ENCODE measurements at regions not wholly inside any gene's neighbourhood (a gene's known extent, or its start where the extent isn't known, plus 50 kb on each side); places are given as distances from the start of the nearest gene placed in this dataset.
"Not testable (repeated sequence)": the region's sequence is repeated elsewhere in the genome, so short reads cannot be mapped to it uniquely, and the experiment has no call there.

GRCh38 chr3:21960033-21960432 is 209.0 kb upstream of the ZNF385D start:
- Mint-ChIP-seq H3K27ac (no peak overlapping the region), H3K36me3 (ENCODE audit: low read depth) (no peaks in the 10 kb centered on the region), H3K27me3 (no peaks in the 10 kb centered on the region), H3K4me3 (no peak overlapping the region), H3K4me1 (no peaks in the 10 kb centered on the region), H3K9me3 (no peaks in the 10 kb centered on the region)
- no peak for DNase-seq
- ChIA-PET POLR2A (no interaction called here), CTCF (no interaction called here)

- H3K4me3 Mint-ChIP-seq, result no peak overlapping the region
- ChIA-PET POLR2A (no interaction called here), CTCF (no interaction called here)
- H3K27me3 Mint-ChIP-seq, result no peaks in the 10 kb centered on the region
- no peak overlapping the region for H3K27ac Mint-ChIP-seq
- no peaks in the 10 kb centered on the region for H3K4me1 Mint-ChIP-seq
- DNase-seq, result no peak
- no peaks in the 10 kb centered on the region for H3K9me3 Mint-ChIP-seq
- H3K36me3 Mint-ChIP-seq (ENCODE audit: low read depth), result no peaks in the 10 kb centered on the region
Observed at GRCh38 chr3:21962456-21962855, 211.4 kb upstream of the ZNF385D start.

- H3K27ac Mint-ChIP-seq; H3K4me1 Mint-ChIP-seq; DNase-seq; POLR2A ChIA-PET; H3K4me3 Mint-ChIP-seq; H3K9me3 Mint-ChIP-seq; H3K27me3 Mint-ChIP-seq; H3K36me3 Mint-ChIP-seq (ENCODE audit: low read depth); CTCF ChIA-PET: not testable (repeated sequence)
Observed at GRCh38 chr3:21966457-21966856, 215.4 kb upstream of the ZNF385D start.

GRCh38 chr3:21979706-21980105 is 228.7 kb upstream of the ZNF385D start:
- ChIA-PET POLR2A (no interaction called here), CTCF (no interaction called here)
- H3K36me3 Mint-ChIP-seq (ENCODE audit: low read depth), result no peaks in the 10 kb centered on the region
- no peak overlapping the region for H3K4me3 Mint-ChIP-seq
- H3K27ac Mint-ChIP-seq, result no peak overlapping the region
- H3K9me3 Mint-ChIP-seq, result peaks cover 7% of the 10 kb centered on the region
- DNase-seq, result no peak
- no peaks in the 10 kb centered on the region for H3K4me1 Mint-ChIP-seq
- H3K27me3 Mint-ChIP-seq, result no peaks in the 10 kb centered on the region

- no peaks in the 10 kb centered on the region for H3K27me3 Mint-ChIP-seq
- H3K27ac Mint-ChIP-seq, result no peak overlapping the region
- no peak overlapping the region for H3K4me3 Mint-ChIP-seq
- ChIA-PET POLR2A (no interaction called here), CTCF (interaction anchor here (0.6 kb wide), 1 partner anchor 516 kb away, joined by 3 read pairs; no protein-coding TSS in a partner anchor)
- H3K9me3 Mint-ChIP-seq, result peaks cover 7% of the 10 kb centered on the region
- H3K4me1 Mint-ChIP-seq, result no peaks in the 10 kb centered on the region
- H3K36me3 Mint-ChIP-seq (ENCODE audit: low read depth), result no peaks in the 10 kb centered on the region
- no peak for DNase-seq
Observed at GRCh38 chr3:21989341-21990042, 238.5 kb upstream of the ZNF385D start.

GRCh38 chr3:21991061-21991460 is 240.1 kb upstream of the ZNF385D start:
- H3K27ac Mint-ChIP-seq, result no peak overlapping the region
- POLR2A ChIA-PET, result no interaction called here

GRCh38 chr3:21995079-21995607 is 244.1 kb upstream of the ZNF385D start:
- Mint-ChIP-seq H3K27me3 (no peaks in the 10 kb centered on the region), H3K4me1 (no peaks in the 10 kb centered on the region), H3K36me3 (ENCODE audit: low read depth) (no peaks in the 10 kb centered on the region), H3K9me3 (peaks cover 7% of the 10 kb centered on the region), H3K27ac (no peak overlapping the region), H3K4me3 (no peak overlapping the region)
- CTCF ChIA-PET, result no interaction called here
- DNase-seq, result no peak
- POLR2A ChIA-PET, result no interaction called here

More at GRCh38 chr3:21991061-21991460, 240.1 kb upstream of the ZNF385D start:
- Mint-ChIP-seq H3K27me3 (no peaks in the 10 kb centered on the region), H3K4me1 (no peaks in the 10 kb centered on the region), H3K9me3 (peaks cover 9% of the 10 kb centered on the region), H3K36me3 (ENCODE audit: low read depth) (no peaks in the 10 kb centered on the region), H3K4me3 (no peak overlapping the region)
- no peak for DNase-seq
- CTCF ChIA-PET, result no interaction called here

GRCh38 chr3:22007368-22007767 is 256.4 kb upstream of the ZNF385D start:
- ChIA-PET POLR2A (no interaction called here), CTCF (no interaction called here)
- Mint-ChIP-seq H3K27me3 (no peaks in the 10 kb centered on the region), H3K4me3 (no peak overlapping the region), H3K9me3 (peaks cover 5% of the 10 kb centered on the region), H3K27ac (no peak overlapping the region), H3K4me1 (no peaks in the 10 kb centered on the region), H3K36me3 (ENCODE audit: low read depth) (no peaks in the 10 kb centered on the region)
- DNase-seq, result no peak

- Mint-ChIP-seq H3K36me3 (ENCODE audit: low read depth) (no peaks in the 10 kb centered on the region), H3K27ac (no peak overlapping the region), H3K9me3 (peaks cover 3% of the 10 kb centered on the region), H3K4me3 (no peak overlapping the region), H3K4me1 (no peaks in the 10 kb centered on the region), H3K27me3 (no peaks in the 10 kb centered on the region)
- no peak for DNase-seq
- CTCF ChIA-PET, result no interaction called here
- POLR2A ChIA-PET, result no interaction called here
Observed at GRCh38 chr3:22010997-22011396, 260.0 kb upstream of the ZNF385D start.

- Mint-ChIP-seq H3K27ac (no peak overlapping the region), H3K36me3 (ENCODE audit: low read depth) (no peaks in the 10 kb centered on the region), H3K4me1 (no peaks in the 10 kb centered on the region), H3K9me3 (peaks cover 3% of the 10 kb centered on the region), H3K4me3 (no peak overlapping the region), H3K27me3 (no peaks in the 10 kb centered on the region)
- ChIA-PET CTCF (no interaction called here), POLR2A (no interaction called here)
- DNase-seq, result no peak
Observed at GRCh38 chr3:22012471-22012870, 261.5 kb upstream of the ZNF385D start.

GRCh38 chr3:22013641-22014040 is 262.6 kb upstream of the ZNF385D start:
- CTCF ChIA-PET, result no interaction called here
- no peaks in the 10 kb centered on the region for H3K36me3 Mint-ChIP-seq (ENCODE audit: low read depth)
- no peaks in the 10 kb centered on the region for H3K27me3 Mint-ChIP-seq
- no peak overlapping the region for H3K4me3 Mint-ChIP-seq
- peaks cover 2% of the 10 kb centered on the region for H3K9me3 Mint-ChIP-seq
- no peak overlapping the region for H3K27ac Mint-ChIP-seq
- H3K4me1 Mint-ChIP-seq, result no peaks in the 10 kb centered on the region
- POLR2A ChIA-PET, result no interaction called here
- no peak for DNase-seq

GRCh38 chr3:22016197-22016596 is 265.2 kb upstream of the ZNF385D start:
- Mint-ChIP-seq H3K4me1 (no peaks in the 10 kb centered on the region), H3K36me3 (ENCODE audit: low read depth) (no peaks in the 10 kb centered on the region), H3K4me3 (no peak overlapping the region), H3K27me3 (no peaks in the 10 kb centered on the region), H3K27ac (no peak overlapping the region), H3K9me3 (no peaks in the 10 kb centered on the region)
- ChIA-PET CTCF (no interaction called here), POLR2A (no interaction called here)
- DNase-seq, result no peak

GRCh38 chr3:22024638-22025037 is 273.6 kb upstream of the ZNF385D start:
- H3K4me1 Mint-ChIP-seq; H3K27ac Mint-ChIP-seq; DNase-seq; H3K4me3 Mint-ChIP-seq; CTCF ChIA-PET; H3K27me3 Mint-ChIP-seq; H3K9me3 Mint-ChIP-seq; H3K36me3 Mint-ChIP-seq (ENCODE audit: low read depth); POLR2A ChIA-PET: not testable (repeated sequence)

- Mint-ChIP-seq H3K9me3 (peaks cover 12% of the 10 kb centered on the region), H3K27ac (no peak overlapping the region), H3K4me3 (no peak overlapping the region), H3K4me1 (no peaks in the 10 kb centered on the region), H3K27me3 (no peaks in the 10 kb centered on the region), H3K36me3 (ENCODE audit: low read depth) (no peaks in the 10 kb centered on the region)
- CTCF ChIA-PET, result no interaction called here
- POLR2A ChIA-PET, result no interaction called here
- no peak for DNase-seq
Observed at GRCh38 chr3:22029480-22029879, 278.5 kb upstream of the ZNF385D start.

Measured in activated CD4-positive, alpha-beta T cell treated with anti-CD3 and anti-CD28 coated beads, Interleukin-2, amount 10 ng/mL, durations not matched to agents 7 days and 5 days (primary cell).